ENCODE measurements at regions not wholly inside any gene's neighbourhood (a gene's known extent, or its start where the extent isn't known, plus 50 kb on each side); places are given as distances from the start of the nearest gene placed in this dataset.

DNA sequence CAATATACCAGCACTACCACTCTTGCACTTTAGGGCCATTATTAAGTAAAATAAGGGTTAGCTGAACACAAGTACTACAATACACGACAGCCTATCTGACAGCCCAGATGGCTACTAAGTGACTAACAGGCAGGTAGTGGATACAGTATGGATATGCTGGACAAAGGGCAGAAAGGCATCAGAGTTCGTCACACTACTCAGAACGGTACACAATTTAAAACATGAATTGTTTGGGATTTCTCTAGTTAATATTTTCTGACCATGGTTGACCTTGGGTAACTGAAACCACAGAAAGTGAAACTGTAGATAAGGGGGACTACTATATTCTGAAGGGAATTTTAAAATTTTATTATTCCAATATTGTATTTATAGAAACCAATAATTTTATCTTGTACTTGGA lies 101.3 kb upstream of the SKAP2 start:
- no peaks in the 10 kb centered on the region for H3K27me3 ChIP-seq (ENCODE audit: insufficient read depth, low read length)
- no peak overlapping the region for H3K27ac ChIP-seq (ENCODE audit: low read depth, low read length)
- TF ChIP-seq, protein P1, sequence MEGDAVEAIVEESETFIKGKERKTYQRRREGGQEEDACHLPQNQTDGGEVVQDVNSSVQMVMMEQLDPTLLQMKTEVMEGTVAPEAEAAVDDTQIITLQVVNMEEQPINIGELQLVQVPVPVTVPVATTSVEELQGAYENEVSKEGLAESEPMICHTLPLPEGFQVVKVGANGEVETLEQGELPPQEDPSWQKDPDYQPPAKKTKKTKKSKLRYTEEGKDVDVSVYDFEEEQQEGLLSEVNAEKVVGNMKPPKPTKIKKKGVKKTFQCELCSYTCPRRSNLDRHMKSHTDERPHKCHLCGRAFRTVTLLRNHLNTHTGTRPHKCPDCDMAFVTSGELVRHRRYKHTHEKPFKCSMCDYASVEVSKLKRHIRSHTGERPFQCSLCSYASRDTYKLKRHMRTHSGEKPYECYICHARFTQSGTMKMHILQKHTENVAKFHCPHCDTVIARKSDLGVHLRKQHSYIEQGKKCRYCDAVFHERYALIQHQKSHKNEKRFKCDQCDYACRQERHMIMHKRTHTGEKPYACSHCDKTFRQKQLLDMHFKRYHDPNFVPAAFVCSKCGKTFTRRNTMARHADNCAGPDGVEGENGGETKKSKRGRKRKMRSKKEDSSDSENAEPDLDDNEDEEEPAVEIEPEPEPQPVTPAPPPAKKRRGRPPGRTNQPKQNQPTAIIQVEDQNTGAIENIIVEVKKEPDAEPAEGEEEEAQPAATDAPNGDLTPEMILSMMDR (IDR thresholded peaks at IDR 0.05; ENCODE audit: extremely low read depth, low read depth, low read length), result no peak
- no peak for DNase-seq (ENCODE audit: insufficient read length, low spot score, missing footprints)
- H3K4me1 ChIP-seq (ENCODE audit: insufficient read depth, low read length), result no peaks in the 10 kb centered on the region
- no peak overlapping the region for H2AFZ ChIP-seq (ENCODE audit: low read length)
- no peak overlapping the region for H3K4me3 ChIP-seq (ENCODE audit: insufficient read depth, low read length)
- H4K20me1 ChIP-seq (ENCODE audit: insufficient read depth, low read length), result no peaks in the 10 kb centered on the region
- no peak overlapping the region for H3K4me2 ChIP-seq (ENCODE audit: insufficient read depth, low read length)
- no peaks in the 10 kb centered on the region for H3K36me3 ChIP-seq (ENCODE audit: insufficient read depth, low read length)
- no peaks in the 10 kb centered on the region for H3K9me3 ChIP-seq (ENCODE audit: low read depth, low read length)
- no peaks in the 10 kb centered on the region for H3K79me2 ChIP-seq (ENCODE audit: insufficient read depth, low read length)

DNA sequence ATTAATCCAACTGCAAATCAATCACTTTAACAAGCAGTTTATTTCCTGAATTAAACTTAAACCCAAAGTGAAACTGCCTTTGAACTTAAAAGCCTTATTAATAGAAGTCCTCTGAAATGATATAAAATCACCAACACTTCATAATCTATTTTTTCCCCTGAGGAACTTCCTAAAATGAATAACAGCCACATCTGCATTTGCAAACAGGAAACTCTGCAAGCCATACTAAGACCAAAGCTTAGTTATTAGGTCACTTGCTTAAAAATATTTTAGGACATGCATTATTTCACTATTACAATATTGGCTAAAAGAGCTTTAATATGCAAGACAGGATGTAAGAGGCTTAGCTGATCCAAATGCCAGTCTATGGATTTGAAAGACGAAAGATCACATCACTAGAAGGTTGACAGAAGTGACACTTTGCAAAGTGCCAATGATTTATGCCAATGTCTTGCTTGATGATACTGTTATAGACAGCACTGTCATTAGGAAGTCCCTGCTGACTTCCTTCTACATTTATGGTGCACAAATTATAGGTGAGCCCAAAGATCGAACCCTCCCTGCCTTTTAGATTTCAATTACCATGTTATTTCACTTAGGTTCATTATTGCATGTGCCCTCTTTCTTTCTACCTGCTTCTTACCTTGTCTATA lies 99.9 kb upstream of the SKAP2 start:
- Histone ChIP-seq H2AFZ (ENCODE audit: low read length) (no peak overlapping the region), H3K4me3 (ENCODE audit: insufficient read depth, low read length) (no peak overlapping the region), H3K4me2 (ENCODE audit: insufficient read depth, low read length) (no peak overlapping the region), H3K27me3 (ENCODE audit: insufficient read depth, low read length) (no peaks in the 10 kb centered on the region), H4K20me1 (ENCODE audit: insufficient read depth, low read length) (no peaks in the 10 kb centered on the region), H3K79me2 (ENCODE audit: insufficient read depth, low read length) (no peaks in the 10 kb centered on the region), H3K4me1 (ENCODE audit: insufficient read depth, low read length) (peaks cover 4% of the 10 kb centered on the region), H3K9me3 (ENCODE audit: low read depth, low read length) (no peaks in the 10 kb centered on the region), H3K36me3 (ENCODE audit: insufficient read depth, low read length) (no peaks in the 10 kb centered on the region), H3K27ac (ENCODE audit: low read depth, low read length) (no peak overlapping the region)
- TF ChIP-seq, protein P1 (IDR thresholded peaks at IDR 0.05; ENCODE audit: extremely low read depth, low read depth, low read length), result no peak
- no peak for DNase-seq (ENCODE audit: insufficient read length, low spot score, missing footprints)

DNA sequence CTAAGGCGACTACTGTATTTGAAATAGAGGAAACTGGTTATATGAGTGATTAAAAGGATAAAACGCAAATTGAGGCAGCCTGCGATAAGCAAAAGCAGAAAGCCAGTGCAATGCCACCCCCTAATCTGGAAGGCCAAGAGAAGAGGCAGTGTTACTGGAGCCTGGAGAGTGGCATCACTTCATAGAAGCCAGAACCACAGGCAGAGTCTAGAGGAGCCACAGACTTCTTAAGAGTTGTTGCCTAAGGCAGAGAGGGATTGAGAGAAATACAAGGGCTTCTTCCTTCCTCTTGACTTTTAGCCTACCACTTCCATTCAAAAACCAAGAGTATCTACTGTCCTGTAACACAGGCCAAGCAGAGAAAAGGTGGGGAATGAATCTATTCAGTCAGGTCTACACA lies 94.9 kb upstream of the SKAP2 start:
- Histone ChIP-seq H3K27me3 (ENCODE audit: insufficient read depth, low read length) (no peaks in the 10 kb centered on the region), H3K9me3 (ENCODE audit: low read depth, low read length) (no peaks in the 10 kb centered on the region), H4K20me1 (ENCODE audit: insufficient read depth, low read length) (no peaks in the 10 kb centered on the region), H3K27ac (ENCODE audit: low read depth, low read length) (peak overlapping the region; percentile 73), H3K4me2 (ENCODE audit: insufficient read depth, low read length) (peak overlapping the region; percentile 9), H2AFZ (ENCODE audit: low read length) (peak overlapping the region; percentile 64), H3K79me2 (ENCODE audit: insufficient read depth, low read length) (no peaks in the 10 kb centered on the region), H3K36me3 (ENCODE audit: insufficient read depth, low read length) (no peaks in the 10 kb centered on the region), H3K4me3 (ENCODE audit: insufficient read depth, low read length) (no peak overlapping the region), H3K4me1 (ENCODE audit: insufficient read depth, low read length) (peaks cover 7% of the 10 kb centered on the region)
- DNase-seq (ENCODE audit: insufficient read length, low spot score, missing footprints), result no peak
- TF ChIP-seq, protein P1 (IDR thresholded peaks at IDR 0.05; ENCODE audit: extremely low read depth, low read depth, low read length), result no peak

- Histone ChIP-seq H3K79me2 (ENCODE audit: insufficient read depth, low read length) (no peaks in the 10 kb centered on the region), H3K4me2 (ENCODE audit: insufficient read depth, low read length) (peak overlapping the region; percentile 9), H3K36me3 (ENCODE audit: insufficient read depth, low read length) (no peaks in the 10 kb centered on the region), H3K27me3 (ENCODE audit: insufficient read depth, low read length) (no peaks in the 10 kb centered on the region), H3K4me3 (ENCODE audit: insufficient read depth, low read length) (no peak overlapping the region), H3K9me3 (ENCODE audit: low read depth, low read length) (no peaks in the 10 kb centered on the region), H4K20me1 (ENCODE audit: insufficient read depth, low read length) (no peaks in the 10 kb centered on the region), H3K4me1 (ENCODE audit: insufficient read depth, low read length) (peaks cover 7% of the 10 kb centered on the region), H3K27ac (ENCODE audit: low read depth, low read length) (peak overlapping the region; percentile 73), H2AFZ (ENCODE audit: low read length) (peak overlapping the region; percentile 64)
- TF ChIP-seq, protein P1 (IDR thresholded peaks at IDR 0.05; ENCODE audit: extremely low read depth, low read depth, low read length), result no peak
- DNase-seq (ENCODE audit: insufficient read length, low spot score, missing footprints), result peak; percentile 85
These were observed 94.4 kb upstream of the SKAP2 start for GRCh38 chr7:26958834-26959233.

Data from osteoblast (primary cell).